H9 (cell line): ENCODE measurements at regions not wholly inside any gene's neighbourhood (a gene's known extent, or its start where the extent isn't known, plus 50 kb on each side); places are given as distances from the start of the nearest gene placed in this dataset.

Experiments
- DNase-seq: peaks from one replicate; pipeline ENCODE4 v3.0.0-alpha.2; 2017
- H2AFZ ChIP-seq: one replicate; pipeline ENCODE4 v1.6.1; 2013; ENCODE audit warnings: mild to moderate bottlenecking, low read length, control low read depth, moderate library complexity
- H2AK5ac ChIP-seq: 2 replicates; pipeline ENCODE4 v1.6.1; 2013; ENCODE audit warnings: low read length, control low read depth, mixed read lengths; ENCODE audit not compliant: insufficient read length
- H2BK120ac ChIP-seq: one replicate; pipeline ENCODE4 v1.6.1; 2013; ENCODE audit warnings: low read depth, mild to moderate bottlenecking, low read length, control low read depth, inconsistent platforms; ENCODE audit not compliant: poor library complexity, severe bottlenecking
- H2BK12ac ChIP-seq: 2 replicates; pipeline ENCODE4 v1.6.1; 2013; ENCODE audit warnings: low read length, control low read depth, mixed read lengths, low read depth; ENCODE audit not compliant: insufficient read length
- H2BK15ac ChIP-seq: 2 replicates; pipeline ENCODE4 v1.6.1; 2013; ENCODE audit warnings: low read depth, low read length, control low read depth
- H2BK20ac ChIP-seq: one replicate; pipeline ENCODE4 v1.6.1; 2013; ENCODE audit warnings: low read depth, mild to moderate bottlenecking, low read length, control low read depth, inconsistent platforms; ENCODE audit not compliant: poor library complexity, severe bottlenecking
- H2BK5ac ChIP-seq: 2 replicates; pipeline ENCODE4 v1.6.1; 2013; ENCODE audit warnings: low read length, control low read depth, mixed read lengths; ENCODE audit not compliant: insufficient read length
- H3K14ac ChIP-seq: 2 replicates; pipeline ENCODE4 v1.6.1; 2013; ENCODE audit warnings: low read length, control low read depth; ENCODE audit not compliant: insufficient read depth
- H3K18ac ChIP-seq: 2 replicates; pipeline ENCODE4 v1.6.1; 2013; ENCODE audit warnings: low read depth, mild to moderate bottlenecking, mixed read lengths, low read length, control low read depth; ENCODE audit not compliant: insufficient read length
- H3K23ac ChIP-seq: 2 replicates; pipeline ENCODE4 v1.6.1; 2013; ENCODE audit warnings: low read length, control low read depth, mixed read lengths, low read depth; ENCODE audit not compliant: insufficient read length
- H3K23me2 ChIP-seq: 2 replicates; pipeline ENCODE4 v1.6.1; 2013; ENCODE audit warnings: low read depth, mild to moderate bottlenecking, mixed read lengths, low read length, control low read depth; ENCODE audit not compliant: insufficient read length, poor library complexity, severe bottlenecking
- H3K27ac ChIP-seq: 2 replicates; pipeline ENCODE4 v1.5.1; 2013; ENCODE audit warnings: low read length, control low read depth, mixed read lengths, low read depth; ENCODE audit not compliant: insufficient read length
- H3K27me3 ChIP-seq: 2 replicates; pipeline ENCODE4 v1.6.1; 2013; ENCODE audit warnings: low read length, control low read depth, inconsistent platforms; ENCODE audit not compliant: insufficient read depth
- H3K4ac ChIP-seq: 2 replicates; pipeline ENCODE4 v1.6.1; 2013; ENCODE audit warnings: low read depth, mild to moderate bottlenecking, control low read depth, inconsistent platforms, low read length, moderate library complexity
- H3K4me1 ChIP-seq: 2 replicates; pipeline ENCODE4 v1.6.1; 2013; ENCODE audit warnings: low read length, control low read depth, inconsistent platforms; ENCODE audit not compliant: insufficient read depth
- H3K4me2 ChIP-seq: 2 replicates; pipeline ENCODE4 v1.6.1; 2013; ENCODE audit warnings: low read length, control low read depth, mixed read lengths; ENCODE audit not compliant: insufficient read length, insufficient read depth
- H3K56ac ChIP-seq: 2 replicates; pipeline ENCODE4 v1.6.1; 2013; ENCODE audit warnings: low read depth, mild to moderate bottlenecking, mixed read lengths, low read length, control low read depth; ENCODE audit not compliant: insufficient read length
- H3K79me1 ChIP-seq: 2 replicates; pipeline ENCODE4 v1.6.1; 2013; ENCODE audit warnings: low read depth, mild to moderate bottlenecking, moderate library complexity, low read length, control low read depth, inconsistent platforms; ENCODE audit not compliant: insufficient read depth, poor library complexity, severe bottlenecking
- H3K79me2 ChIP-seq: 2 replicates; pipeline ENCODE4 v1.6.1; 2013; ENCODE audit warnings: low read length, control low read depth, inconsistent platforms; ENCODE audit not compliant: insufficient read depth
- H3K9ac ChIP-seq: 2 replicates; pipeline ENCODE4 v1.6.1; 2013; ENCODE audit warnings: low read length, control low read depth, mixed read lengths; ENCODE audit not compliant: insufficient read length; ENCODE audit errors: extremely low read depth
- H3K9me3 ChIP-seq: one replicate; pipeline ENCODE4 v1.6.1; 2013; ENCODE audit warnings: low read depth, low read length, inconsistent platforms; ENCODE audit not compliant: control insufficient read depth
- H3T11ph ChIP-seq: one replicate; pipeline ENCODE4 v1.6.1; 2013; ENCODE audit warnings: mild to moderate bottlenecking, low read length, control low read depth, inconsistent platforms
- H4K20me1 ChIP-seq: one replicate; pipeline ENCODE4 v1.6.1; 2013; ENCODE audit not compliant: control insufficient read depth, insufficient read length, insufficient read depth
- H4K5ac ChIP-seq: 2 replicates; pipeline ENCODE4 v1.6.1; 2013; ENCODE audit warnings: low read depth, mild to moderate bottlenecking, mixed read lengths, low read length, control low read depth; ENCODE audit not compliant: insufficient read length
- H4K8ac ChIP-seq: replicated peaks from 2 replicates; pipeline ENCODE4 v1.6.1; 2013; ENCODE audit warnings: low read length, control low read depth, mixed read lengths, low read depth; ENCODE audit not compliant: insufficient read length
- H4K91ac ChIP-seq: 2 replicates; pipeline ENCODE4 v1.6.1; 2013; ENCODE audit warnings: low read depth, mild to moderate bottlenecking, moderate library complexity, mixed read lengths, low read length, control low read depth; ENCODE audit not compliant: insufficient read length
- H3K27ac Mint-ChIP-seq, 3 experiments: 2 replicates in 2 of 3; 3 replicates in 1 of 3; pipeline ENCODE4 v1.8.0; 2020 to 2021; ENCODE audit warnings: mixed read lengths in 3 of 3, mild to moderate bottlenecking in 1 of 3, moderate library complexity in 1 of 3
- H3K27me3 Mint-ChIP-seq: 2 replicates; pipeline ENCODE4 v1.8.0; 2021; ENCODE audit warnings: low read depth, mild to moderate bottlenecking, moderate library complexity, mixed read lengths
- H3K36me3 Mint-ChIP-seq, 3 experiments: 2 replicates in 2 of 3; 3 replicates in 1 of 3; pipeline ENCODE4 v1.8.0; 2020 to 2021; ENCODE audit warnings: low read depth in 3 of 3, mixed read lengths in 3 of 3; ENCODE audit not compliant: insufficient read depth in 1 of 3
- H3K4me1 Mint-ChIP-seq, 2 experiments: 2 replicates each; pipeline ENCODE4 v1.8.0; 2020; ENCODE audit warnings: mixed read lengths in 2 of 2
- H3K4me3 Mint-ChIP-seq, 2 experiments: 2 replicates in 1 of 2; 3 replicates in 1 of 2; pipeline ENCODE4 v1.8.0; 2020 to 2021; ENCODE audit warnings: mild to moderate bottlenecking in 2 of 2, mixed read lengths in 2 of 2, moderate library complexity in 1 of 2
- H3K9me3 Mint-ChIP-seq, 2 experiments: 2 replicates in 1 of 2; 3 replicates in 1 of 2; pipeline ENCODE4 v1.8.0; 2020; ENCODE audit warnings: mild to moderate bottlenecking in 2 of 2, mixed read lengths in 2 of 2, moderate library complexity in 1 of 2
- CTCF ChIP-seq: fragments of 200-600 bp; sonication (generic); conservative IDR thresholded peaks from 3 replicates; pipeline ENCODE4 v1.8.0; 2021; ENCODE audit warnings: antibody characterized with exemption, mild to moderate bottlenecking
- WGBS: extraction: QIAGEN DNeasy Blood & Tissue Kit; methylation state at CpG from one replicate; pipeline ENCODE4 v1.1.7; 2013; ENCODE audit warnings: missing lambda C conversion rate, low lambda C conversion rate, mixed read lengths; ENCODE audit not compliant: insufficient read length; ENCODE audit errors: extremely low coverage; 5-methylcytosine and 5-hydroxymethylcytosine counted together

- H3K36me3 Mint-ChIP-seq = peaks cover 0 to 4% (median 4%) of the 10 kb centered on the region in 3 experiments; a peak in 3 of 7 replicates
- H3K18ac ChIP-seq = no peak overlapping the region
- no peak overlapping the region for H3K14ac ChIP-seq
- H3K4ac ChIP-seq = no peak overlapping the region
- H2BK15ac ChIP-seq = no peak overlapping the region
- H3K4me2 ChIP-seq = no peak overlapping the region
- no peak overlapping the region for H2AK5ac ChIP-seq
- H2BK120ac ChIP-seq = no peak overlapping the region
- no peaks in the 10 kb centered on the region for H3K27me3 ChIP-seq
- WGBS = no CpG with 5 or more reads among the region's 2 CpGs
- H3K9me3 ChIP-seq = no peaks in the 10 kb centered on the region
- H4K5ac ChIP-seq = no peak overlapping the region
- H2BK20ac ChIP-seq = no peak overlapping the region
- no peak overlapping the region for H3K9ac ChIP-seq
- H3T11ph ChIP-seq = no peak overlapping the region
- H4K8ac ChIP-seq = no peak overlapping the region
- no peaks in the 10 kb centered on the region for H3K79me1 ChIP-seq
- no peaks in the 10 kb centered on the region for H3K79me2 ChIP-seq
- no peak overlapping the region for H4K91ac ChIP-seq
- no peak overlapping the region for H2AFZ ChIP-seq
- H3K4me1 ChIP-seq = no peaks in the 10 kb centered on the region
- no peak overlapping the region for H2BK12ac ChIP-seq
- H3K4me1 Mint-ChIP-seq = no peaks in the 10 kb centered on the region
- H3K56ac ChIP-seq = no peak overlapping the region
- H3K4me3 Mint-ChIP-seq = no peak overlapping the region
- no peaks in the 10 kb centered on the region for H4K20me1 ChIP-seq
- no peak overlapping the region for H3K27ac Mint-ChIP-seq
- TF ChIP-seq CTCF = no peak
- H3K9me3 Mint-ChIP-seq = peaks cover 4 to 11% of the 10 kb centered on the region in 2 experiments; a peak in 4 of 5 replicates
- no peak overlapping the region for H2BK5ac ChIP-seq
- no peak overlapping the region for H3K23ac ChIP-seq
- peaks cover 1% of the 10 kb centered on the region; the same call in 1 of the 2 replicates for H3K27me3 Mint-ChIP-seq
- no peak overlapping the region for H3K27ac ChIP-seq
- no peaks in the 10 kb centered on the region for H3K23me2 ChIP-seq
- no peak for DNase-seq
Measured at GRCh38 chr2:75998451-75998850, 287.7 kb upstream of the GCFC2 start.
